HK-2 (cell line): ENCODE measurements at regions not wholly inside any gene's neighbourhood (a gene's known extent, or its start where the extent isn't known, plus 50 kb on each side); places are given as distances from the start of the nearest gene placed in this dataset.
A peak's percentile ranks its signal among the peaks of the same experiment; 100 is the strongest.
"Not testable (repeated sequence)": the region's sequence is repeated elsewhere in the genome, so short reads cannot be mapped to it uniquely, and the experiment has no call there.

Source experiments
- DNase-seq: peaks from one replicate; pipeline ENCODE4 v3.0.0-alpha.2; 2018; ENCODE audit not compliant: unreplicated experiment

DNA sequence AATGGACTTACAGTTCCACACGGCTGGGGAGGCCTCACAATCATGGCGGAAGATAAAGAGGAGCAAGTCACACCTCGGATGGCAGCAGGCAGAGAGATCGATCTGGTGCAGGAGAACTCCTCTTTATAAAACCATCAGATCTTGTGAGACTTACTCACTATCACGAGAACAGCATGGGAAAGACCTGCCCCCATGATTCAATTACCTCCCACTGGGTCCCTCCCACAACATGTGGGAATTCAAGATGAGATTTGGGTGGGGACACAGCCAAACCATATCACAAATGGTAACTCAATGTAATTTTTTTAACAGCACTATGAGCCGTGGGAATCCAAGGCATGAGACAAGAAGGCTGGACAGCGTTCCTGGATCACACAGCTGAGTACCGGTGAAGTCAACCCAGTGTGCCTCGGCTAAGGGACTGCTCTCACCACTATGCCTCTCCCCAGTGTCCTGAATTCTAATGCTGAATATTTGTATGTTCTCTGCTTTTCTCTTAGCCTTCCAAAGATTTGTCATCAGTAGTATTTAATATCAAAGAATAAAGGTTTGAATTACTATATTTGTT is 84.3 kb downstream of the IRS2 start:
- not testable (repeated sequence) for DNase-seq

DNA sequence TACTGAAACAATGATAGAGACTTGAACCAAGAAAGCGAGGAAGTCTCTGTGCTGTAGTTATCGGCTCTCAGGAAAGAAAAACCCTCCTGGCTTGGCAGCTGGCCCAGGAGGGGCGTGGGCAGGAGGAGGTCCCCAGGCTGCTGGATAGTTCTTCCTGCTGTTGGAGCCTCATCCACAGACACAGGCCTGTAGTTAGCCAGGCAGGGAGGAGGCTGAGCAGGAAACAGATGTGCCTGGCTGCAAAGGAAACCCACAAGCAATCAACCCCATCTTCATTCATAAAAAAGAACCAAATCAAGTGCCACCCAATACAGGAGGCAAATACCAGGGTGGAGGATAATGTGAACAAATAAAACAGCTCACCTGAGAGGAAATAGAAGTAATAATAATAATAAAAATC is 86.2 kb downstream of the IRS2 start:
- peak; percentile 28 for DNase-seq

DNA sequence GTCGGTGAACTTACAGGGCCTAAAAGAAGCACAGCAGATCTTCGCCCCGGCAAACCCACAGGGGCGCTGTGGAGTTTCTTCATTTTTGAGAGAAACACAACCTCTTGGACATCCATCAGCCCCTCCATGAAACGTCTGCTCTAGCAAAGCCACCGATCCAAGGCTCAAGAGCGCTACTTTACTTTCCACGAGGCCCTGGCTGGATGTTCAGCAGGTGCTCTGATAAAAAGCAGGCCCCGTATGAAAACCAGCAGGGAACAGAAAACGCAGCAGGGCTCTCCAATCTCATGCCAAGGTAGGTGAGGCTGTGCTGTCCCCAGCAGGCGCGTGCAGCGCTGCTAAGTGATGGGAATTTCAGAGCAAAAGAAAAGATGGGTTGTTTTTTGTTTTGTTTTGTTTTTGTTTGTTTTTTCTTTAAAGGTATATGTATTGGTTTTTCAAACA is 86.7 kb downstream of the IRS2 start:
- no peak for DNase-seq

DNA sequence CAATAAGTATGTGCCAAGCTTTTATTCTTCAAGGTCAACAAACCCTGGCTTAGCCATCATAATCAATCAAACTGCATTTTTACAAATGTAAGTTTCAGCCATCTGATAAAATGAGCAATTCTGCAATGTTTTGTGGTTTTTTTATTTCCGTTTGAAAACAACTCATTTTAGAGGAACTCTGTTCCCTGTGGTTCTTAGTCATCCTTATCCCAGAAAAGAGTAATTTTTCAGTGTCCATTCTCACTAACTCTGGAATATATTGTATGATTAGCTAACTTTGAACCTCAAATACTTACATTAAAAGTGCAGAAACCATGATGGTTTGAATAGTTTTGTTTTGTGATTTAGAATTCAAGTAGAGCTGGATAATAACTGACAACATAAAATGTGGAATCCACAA is 87.6 kb downstream of the IRS2 start:
- DNase-seq = no peak

DNA sequence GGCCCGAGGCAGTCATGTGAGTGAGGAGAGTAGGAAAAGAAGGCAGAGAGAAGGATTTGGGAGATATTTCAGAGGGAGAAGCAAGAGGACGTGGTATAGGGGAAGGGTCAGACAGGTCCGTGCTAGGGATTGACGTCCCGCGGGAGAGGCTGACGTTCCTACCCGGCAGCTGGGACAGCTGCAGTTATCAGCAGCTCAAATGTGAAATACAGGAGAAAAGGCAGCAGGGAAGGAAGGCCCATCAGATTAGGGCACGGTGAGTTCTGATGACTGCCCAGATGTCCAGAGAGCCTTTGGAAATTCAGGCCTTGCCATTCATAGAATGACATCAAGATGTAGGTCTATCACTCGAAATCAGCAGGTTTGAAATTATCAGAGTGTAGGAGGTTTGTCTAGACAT is 88.4 kb downstream of the IRS2 start:
- no peak for DNase-seq

DNA sequence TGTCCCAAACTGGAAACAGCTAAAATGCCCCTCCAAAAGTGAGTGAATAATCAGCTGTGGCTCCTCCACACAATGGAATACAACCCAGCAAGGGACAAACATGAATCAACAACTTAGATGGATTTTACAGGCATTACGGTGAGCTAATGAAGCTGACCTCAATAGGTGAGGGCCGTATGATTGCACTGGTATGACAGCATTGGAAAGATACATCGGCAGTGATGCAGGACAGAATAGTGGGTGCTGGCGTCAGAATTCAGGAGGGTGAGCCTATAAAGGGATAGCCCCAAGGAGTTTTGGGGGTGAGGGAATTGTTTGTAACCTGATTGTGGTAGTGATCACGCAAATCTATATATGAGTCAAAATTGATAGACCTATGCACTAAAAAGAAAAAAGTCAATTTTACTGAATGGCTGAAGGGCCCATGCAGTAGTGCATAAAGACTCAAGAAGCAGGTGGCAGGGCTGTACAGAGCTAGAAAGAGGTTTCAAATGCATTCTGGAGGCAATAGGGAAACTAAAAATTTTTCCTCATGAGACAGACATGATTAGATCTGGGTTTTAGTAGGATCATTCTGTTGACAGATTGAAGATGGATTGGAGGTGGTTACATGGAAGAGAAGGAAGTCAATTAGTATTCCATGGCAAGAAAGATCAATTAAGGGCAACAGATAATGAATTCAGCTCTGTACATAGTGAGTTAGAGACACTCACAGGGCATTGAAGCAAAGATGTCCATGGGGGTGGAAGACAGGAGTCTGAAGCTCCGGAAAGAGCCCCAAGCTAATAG is 90.8 kb downstream of the IRS2 start:
- DNase-seq = no peak

DNA sequence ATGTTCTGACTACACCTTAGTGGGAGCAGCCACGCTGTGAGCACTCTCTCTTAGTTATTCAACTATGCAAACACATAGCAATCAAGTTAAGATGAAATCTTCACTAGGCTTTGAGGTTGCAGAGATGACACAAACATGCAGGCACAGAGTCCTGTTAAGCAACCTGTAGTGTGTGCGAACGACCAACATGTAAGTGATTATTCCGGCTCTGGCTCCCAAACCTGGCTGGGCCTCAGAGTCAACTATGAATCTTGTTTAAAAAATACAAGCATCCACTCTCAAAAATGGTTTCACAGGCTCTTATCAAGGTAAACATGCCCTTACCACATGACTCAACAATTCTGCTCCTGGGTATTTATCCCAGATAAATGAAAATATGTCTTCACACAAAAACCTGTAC is 91.4 kb downstream of the IRS2 start:
- no peak for DNase-seq

DNA sequence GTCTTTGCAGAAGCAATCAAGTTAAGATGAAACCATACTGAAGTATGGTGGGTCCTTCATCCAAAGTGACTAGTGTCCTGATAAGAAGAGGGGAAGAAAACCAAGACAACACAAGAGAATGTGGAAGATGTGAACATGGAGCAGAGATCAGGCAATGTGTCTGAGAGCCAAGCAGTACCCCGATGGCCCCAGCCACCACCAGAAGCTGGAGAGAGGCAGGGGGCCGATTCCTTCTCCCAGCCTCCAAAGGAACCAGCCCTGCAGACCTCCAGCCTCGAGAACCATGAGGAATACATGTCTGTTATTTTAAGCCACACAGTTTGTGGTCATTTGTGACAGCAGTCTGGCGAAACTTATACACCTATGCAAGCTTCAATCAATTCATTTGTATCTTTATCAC is 93.2 kb downstream of the IRS2 start:
- DNase-seq = no peak

DNA sequence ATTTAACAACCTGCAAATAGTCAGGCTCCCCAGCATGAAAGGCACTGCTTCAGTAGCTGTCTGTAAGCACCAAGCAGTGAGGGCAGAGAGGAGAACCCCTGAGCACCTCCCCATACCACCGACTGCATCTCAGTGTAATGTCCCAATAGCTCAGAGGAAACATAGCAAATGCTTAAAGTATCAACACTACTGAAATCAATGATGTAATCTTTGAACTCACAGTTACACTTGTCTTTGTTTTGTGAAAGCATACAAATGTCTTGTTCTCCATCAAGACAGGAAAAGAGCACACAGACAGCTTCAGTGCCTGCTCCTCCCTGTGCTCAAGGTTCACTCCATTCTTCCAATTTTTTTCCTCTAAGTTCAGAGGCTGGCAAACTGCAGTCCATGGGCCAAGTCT is 94.7 kb downstream of the IRS2 start:
- no peak for DNase-seq

DNA sequence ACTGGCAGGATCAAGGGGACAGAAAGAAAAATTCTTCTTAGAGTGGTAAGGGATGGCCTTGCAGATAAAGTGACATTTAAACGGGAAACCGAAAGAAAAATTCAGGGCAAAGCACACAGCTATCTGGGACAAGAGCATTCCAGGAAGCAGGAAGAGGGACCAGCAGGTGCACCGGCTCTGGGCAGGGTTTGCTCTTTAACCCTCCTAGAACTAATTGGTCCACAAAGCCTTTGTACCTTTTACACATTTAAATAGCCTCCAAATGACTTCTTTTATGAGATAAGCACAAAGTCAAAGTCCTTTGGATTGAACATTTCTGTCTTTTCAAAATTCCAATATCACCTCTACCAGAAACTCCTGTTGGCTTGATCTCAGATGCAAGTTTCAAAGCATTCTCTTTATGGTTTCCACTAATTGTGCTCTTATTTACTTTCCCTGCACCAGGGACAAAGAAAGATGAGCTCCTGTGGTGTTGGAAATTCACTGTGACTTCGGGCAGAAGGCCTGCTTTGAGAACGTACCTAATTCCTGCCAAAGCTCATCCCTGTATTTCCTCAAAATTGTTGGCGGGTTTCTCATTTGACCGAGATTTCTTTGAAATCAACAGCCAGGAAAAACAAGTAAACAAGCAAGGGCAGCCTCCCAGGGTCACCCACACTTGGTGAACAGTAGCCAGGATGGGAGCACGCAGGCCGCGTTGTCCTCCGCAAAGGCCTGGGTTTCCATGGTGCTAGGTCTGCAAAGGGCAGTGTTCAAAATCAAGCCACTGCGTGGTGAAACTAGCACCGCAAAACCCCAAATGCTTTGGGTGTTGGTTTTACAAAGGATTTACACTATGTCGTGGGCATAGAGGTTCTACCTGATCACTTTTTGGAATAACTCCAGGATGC is 98.6 kb downstream of the IRS2 start:
- DNase-seq = no peak

DNA sequence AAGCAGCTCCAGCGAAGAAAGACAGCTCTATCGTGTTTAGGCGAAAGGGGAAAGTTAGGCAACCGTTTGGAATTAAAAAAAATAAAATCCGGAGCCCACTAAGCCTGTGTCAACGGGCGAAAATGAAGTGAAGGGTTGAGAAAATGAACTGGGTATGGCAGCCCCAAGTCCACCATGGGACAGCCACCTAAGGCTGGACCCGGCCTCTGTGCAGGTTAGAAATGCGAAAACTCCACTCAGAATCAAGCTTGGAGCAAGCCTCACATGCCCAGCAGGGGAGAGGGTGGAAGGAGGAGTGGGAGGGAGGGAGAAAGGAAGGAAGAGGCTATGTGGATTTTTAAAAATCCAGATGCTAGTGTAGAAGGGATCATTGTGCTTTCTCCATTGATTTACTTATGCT is 101.2 kb downstream of the IRS2 start:
- no peak for DNase-seq

DNA sequence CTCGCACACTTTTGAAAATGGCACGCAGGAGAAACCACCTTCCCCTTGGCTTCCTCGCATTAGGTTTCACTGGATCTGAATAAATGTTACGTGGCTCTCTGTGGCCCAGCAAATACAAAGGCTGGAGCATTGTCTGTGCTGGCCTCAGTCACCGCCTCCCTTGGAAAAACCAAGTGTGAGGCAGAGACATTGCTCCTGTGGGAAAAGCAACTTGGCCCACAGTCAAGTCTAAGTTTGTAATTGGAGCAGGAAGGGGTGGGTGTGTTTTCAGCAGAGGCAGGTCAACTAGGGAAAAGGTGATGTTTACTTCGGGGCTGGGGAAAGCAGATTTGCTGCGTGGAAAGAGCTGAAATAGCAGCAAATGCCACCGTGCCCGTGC is 101.6 kb downstream of the IRS2 start:
- DNase-seq = no peak

DNA sequence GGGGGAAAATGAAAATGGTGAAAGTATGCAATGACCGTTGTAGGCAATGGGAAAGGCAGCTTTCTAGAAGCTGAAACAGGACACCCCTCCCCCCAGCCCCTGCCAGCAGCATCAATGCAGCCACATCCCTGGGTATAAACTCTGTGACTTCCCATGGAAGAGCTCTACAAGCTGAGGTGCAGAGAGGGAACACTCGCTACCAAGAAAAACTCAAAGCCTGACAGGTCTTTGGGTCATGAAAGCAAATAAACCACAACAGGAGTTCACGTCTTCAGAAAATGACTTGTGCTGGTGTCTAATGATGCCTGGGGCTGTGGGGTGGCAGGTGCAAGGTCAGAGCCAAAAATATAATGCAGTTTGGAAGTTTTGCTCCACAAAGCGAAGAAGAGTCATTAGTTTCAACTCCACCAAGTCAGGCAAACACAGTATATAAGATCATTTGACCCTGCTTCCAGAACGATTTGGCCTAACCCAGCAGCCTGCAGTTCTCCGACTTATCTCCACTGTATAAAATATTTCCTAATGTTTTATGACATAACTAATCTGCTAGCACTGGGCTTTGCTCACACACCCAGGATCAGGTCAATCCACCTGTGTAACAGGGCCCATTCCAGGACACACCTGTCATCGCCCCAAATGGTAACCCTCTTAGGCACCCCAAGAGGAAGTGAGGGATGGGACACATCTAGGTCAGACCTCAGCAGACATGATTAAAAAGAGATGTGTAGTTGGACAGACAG is 102.1 kb downstream of the IRS2 start:
- no peak for DNase-seq

DNA sequence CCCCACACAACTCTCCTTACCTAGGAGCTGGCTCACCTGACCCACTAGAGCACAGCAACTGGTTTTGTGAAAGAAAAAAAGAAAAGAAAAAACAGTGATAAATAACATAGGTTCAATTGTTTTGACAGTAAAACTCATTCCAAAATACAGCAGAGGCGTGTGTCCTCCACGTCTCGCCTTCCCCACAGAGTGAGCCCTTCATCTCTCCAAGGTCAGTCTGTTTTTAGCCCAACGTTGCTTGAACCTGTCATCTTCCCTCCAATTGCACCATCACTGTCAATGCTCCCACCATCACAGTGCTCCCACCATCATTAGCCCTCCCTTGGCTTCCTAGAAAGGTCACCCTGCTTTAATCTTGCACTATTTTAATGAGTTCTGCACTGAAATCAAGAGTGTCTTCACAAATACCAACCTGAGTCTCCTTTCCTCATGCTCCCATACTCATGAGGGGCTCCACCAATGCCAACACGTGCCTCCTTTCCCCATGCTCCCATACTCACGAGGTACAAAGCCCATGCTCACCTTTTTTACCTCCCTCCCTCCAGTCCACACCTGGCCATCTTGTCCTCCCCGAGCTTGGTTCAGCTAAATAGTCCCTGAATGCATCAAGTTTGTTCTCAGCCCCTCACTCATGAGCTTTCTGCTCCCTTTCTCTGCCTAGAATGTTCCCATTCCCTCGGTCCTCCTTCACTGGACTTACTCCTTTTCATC is 103.7 kb downstream of the IRS2 start:
- no peak for DNase-seq

DNA sequence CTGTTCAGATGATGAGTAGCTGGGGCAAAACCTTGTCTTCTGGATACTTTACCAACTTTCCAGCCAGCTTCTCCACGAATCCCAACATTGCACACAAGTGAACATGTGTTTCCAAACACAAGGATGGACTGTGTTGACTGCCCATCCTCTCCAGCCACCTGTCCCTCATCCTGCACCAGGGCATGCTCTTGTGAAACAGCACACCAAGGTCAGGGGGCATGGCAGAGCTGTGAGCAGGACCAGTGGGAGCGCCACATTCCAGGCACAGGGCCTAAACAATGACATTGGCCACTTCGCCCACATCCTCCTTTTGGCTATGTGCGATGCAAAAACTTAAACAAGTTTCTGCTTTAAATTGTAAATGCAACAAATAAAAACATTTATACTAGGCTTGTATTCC is 105.5 kb downstream of the IRS2 start:
- no peak for DNase-seq

DNA sequence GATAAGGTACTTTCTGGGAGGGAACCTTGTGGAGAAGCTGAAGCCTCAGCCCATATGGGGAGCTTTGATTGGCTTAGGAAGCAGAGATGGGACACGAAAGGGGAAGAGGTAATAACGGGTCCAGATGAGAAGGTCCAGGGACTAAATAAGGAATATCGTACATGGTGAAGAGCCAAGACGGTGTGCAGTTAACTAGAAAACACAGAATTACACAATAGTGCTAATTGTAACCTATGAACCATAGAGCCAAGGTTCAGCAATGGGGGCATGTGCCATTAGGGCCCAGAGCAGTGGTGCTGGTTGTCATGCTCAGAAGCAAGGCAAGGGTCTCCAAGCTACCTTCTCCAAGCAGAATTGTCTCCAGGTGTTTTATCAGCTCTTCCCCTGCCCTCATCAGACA is 106.1 kb downstream of the IRS2 start:
- no peak for DNase-seq

DNA sequence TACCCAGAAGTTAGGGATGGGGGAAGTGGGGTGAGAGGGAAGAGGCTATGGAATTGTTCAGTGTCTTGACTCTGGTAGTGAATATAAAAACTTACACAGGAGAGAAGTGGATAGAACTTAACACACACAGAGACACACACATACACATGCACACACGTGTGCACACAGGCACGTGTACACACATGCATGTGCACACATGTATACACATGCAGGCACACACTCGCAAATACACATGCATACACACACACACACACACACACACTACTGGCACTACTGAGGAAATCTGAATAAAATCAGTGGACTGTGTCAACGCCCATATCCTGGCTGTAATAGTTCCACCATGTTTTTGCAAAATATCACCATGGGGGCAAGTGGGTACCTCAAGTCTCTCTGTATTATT is 107.9 kb downstream of the IRS2 start:
- DNase-seq = no peak

DNA sequence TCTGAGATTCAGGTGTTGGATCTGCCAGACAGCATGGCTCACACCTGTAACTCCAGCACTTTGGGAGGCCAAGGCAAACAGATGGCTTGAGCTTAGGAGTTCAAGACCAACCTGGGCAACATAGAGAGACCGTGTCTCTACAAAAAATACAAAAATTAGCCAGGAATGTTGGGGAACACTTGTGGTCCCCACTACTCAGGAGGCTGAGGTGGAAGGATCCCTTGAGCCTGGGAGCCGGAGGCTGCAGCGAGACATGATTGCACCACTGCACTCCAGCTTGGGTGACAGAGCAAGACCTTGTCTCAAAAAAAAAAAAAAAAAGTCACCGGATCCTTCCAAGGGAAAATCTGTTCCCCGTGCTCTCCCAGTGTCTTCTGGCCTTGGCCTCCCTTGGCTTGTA is 109.2 kb downstream of the IRS2 start:
- no peak for DNase-seq

DNA sequence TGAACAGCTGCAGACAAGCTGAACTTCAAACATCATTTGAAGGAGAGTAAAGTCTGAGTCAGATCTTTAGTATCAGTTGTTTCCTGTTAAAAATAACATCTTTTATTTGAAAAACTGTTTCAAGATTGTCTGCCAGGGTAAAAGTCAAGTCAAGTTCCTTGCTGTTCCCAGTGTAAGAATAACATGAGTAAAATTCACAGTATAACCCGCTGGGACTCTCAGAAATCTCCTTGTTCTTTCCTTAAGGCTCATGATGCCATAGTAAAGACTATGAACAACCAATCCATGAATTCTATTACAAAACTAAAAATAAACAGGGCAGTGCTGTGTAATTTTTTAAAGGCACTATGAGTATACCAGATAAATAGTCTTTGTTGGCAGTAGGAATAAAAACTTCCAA is 112.9 kb downstream of the IRS2 start:
- no peak for DNase-seq

DNA sequence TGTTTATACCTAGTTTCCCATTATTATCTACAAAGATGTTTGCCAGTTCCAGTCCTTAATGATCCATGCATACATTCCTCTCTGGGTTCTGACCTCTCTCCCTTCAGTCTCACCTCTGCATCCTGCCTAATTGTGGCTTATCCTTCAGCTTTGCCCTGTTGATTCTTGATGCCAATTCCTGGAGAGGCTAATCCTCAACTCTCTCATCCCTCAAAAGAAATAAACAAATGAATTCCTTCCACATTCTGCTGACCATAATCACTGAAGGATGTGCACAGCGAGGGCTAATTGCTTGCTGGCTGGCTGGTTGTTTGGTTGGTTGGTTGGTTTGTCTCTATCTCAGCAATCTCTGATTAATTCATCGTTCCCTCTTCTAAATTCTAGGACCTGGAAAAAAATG is 113.8 kb downstream of the IRS2 start:
- DNase-seq = no peak

DNA sequence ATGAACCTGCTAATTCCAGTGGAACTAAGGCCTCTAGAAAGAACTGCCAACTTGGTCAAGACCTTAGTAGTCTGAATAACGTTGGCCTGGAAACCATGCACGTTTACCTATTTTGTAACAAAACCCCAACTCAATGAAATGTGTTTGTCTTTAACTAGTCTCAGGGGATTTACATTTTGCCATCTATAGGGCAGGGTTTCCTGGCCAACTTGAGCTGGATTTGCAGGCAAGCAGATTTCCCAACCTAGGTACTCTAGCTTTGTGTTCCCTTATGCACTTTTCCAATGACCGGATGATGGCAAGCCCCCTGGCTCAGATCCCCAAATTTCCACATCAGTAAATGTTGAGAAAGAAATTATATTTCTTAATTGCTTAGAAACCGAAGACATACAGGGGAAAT is 114.5 kb downstream of the IRS2 start:
- DNase-seq = no peak

DNA sequence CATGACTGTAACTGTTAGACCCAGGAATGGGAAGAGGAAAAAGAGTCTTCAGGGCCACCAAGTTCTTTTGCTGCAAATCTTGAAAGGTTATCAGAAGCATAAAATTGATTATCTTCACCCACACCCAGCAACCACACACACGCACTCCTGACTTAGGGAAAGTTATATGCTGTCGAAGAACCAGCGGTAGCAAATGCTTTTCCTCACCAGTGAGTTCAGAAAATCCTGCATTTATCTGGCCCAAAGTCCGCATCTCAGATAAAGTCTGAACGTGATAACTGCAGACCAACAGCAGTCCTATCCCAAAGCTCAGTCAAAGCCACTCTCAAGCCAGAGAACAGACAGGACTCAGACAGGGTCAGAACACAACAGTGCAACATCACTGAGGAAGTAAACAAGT is 115.6 kb downstream of the IRS2 start:
- DNase-seq = no peak
